Endothelial cell of umbilical vein (primary cell): ENCODE measurements at regions not wholly inside any gene's neighbourhood (a gene's known extent, or its start where the extent isn't known, plus 50 kb on each side); places are given as distances from the start of the nearest gene placed in this dataset.

Experiments
- BruUV-seq: library from RNA; stranded (reverse); fragments of 400-500 nt; replicated peaks from 2 replicates; lab custom pipeline; 2021; lab: Mats Ljungman, UMichigan
- CTCF ChIA-PET: fragments of 300-600, 350-600 bp; sonication (Branson Sonifier 250); formaldehyde crosslinking; loops from one replicate; lab custom pipeline; 2021; ENCODE audit warnings: antibody characterized with exemption, inconsistent platforms; lab: Charles Lee
- POLR2A ChIA-PET: fragments of 300-600, 350-600 bp; sonication (Branson Sonifier 250); formaldehyde crosslinking; loops from one replicate; lab custom pipeline; 2021; ENCODE audit warnings: antibody characterized with exemption, inconsistent platforms; lab: Charles Lee
- DNase-seq: peaks from one replicate; pipeline ENCODE4 v3.0.0-alpha.2; 2011; ENCODE audit warnings: low read depth, low spot score
- FAIRE-seq: peaks from 2 replicates; lab custom pipeline; 2011; peaks lifted over from hg19 to GRCh38; lab: Jason Lieb, UNC
- H2AFZ ChIP-seq: 2 replicates; pipeline ENCODE4 v1.6.0; 2012; ENCODE audit warnings: low read depth, low read length, control low read depth, inconsistent platforms
- H3K27ac ChIP-seq: 2 replicates; pipeline ENCODE4 v1.5.1; 2011; ENCODE audit warnings: low read depth, mild to moderate bottlenecking, control low read depth, low read length, moderate library complexity; ENCODE audit not compliant: insufficient read depth
- H3K27me3 ChIP-seq, 2 experiments: 2 replicates each; pipeline versions ENCODE4 v1.6.0 to v1.6.1; 2011; ENCODE audit warnings: low read length in 2 of 2, mixed read lengths in 1 of 2; ENCODE audit not compliant: control insufficient read depth in 2 of 2, insufficient read depth in 2 of 2
- H3K36me3 ChIP-seq, 2 experiments: 2 replicates in 1 of 2; 3 replicates in 1 of 2; pipeline ENCODE4 v1.5.1; 2011; ENCODE audit warnings: low read length in 2 of 2, mild to moderate bottlenecking in 1 of 2, moderate library complexity in 1 of 2; ENCODE audit not compliant: control insufficient read depth in 2 of 2, insufficient read depth in 2 of 2; ENCODE audit errors: extremely low read depth in 1 of 2
- H3K4me1 ChIP-seq: 3 replicates; pipeline ENCODE4 v1.5.1; 2011; ENCODE audit warnings: mild to moderate bottlenecking, low read length; ENCODE audit not compliant: control insufficient read depth, insufficient read depth; ENCODE audit errors: extremely low read depth
- H3K4me2 ChIP-seq: 2 replicates; pipeline ENCODE4 v1.6.1; 2011; ENCODE audit warnings: low read length, control low read depth, mixed read lengths; ENCODE audit not compliant: insufficient read depth
- H3K4me3 ChIP-seq, 3 experiments: fragments of 200-600 bp in 1 of 3; sonication (generic), shearing (Covaris generic) in 1 of 3; replicated peaks in 1 of 3; 2 replicates each; pipeline ENCODE4 v1.5.1; 2011 to 2016; ENCODE audit warnings: control low read depth in 3 of 3, low read length in 3 of 3, mild to moderate bottlenecking in 2 of 3, inconsistent platforms in 1 of 3, low read depth in 1 of 3, moderate library complexity in 1 of 3; ENCODE audit not compliant: insufficient read depth in 1 of 3
- H3K79me2 ChIP-seq: 2 replicates; pipeline ENCODE4 v1.6.0; 2012; ENCODE audit warnings: low read length, inconsistent platforms; ENCODE audit not compliant: control insufficient read depth, insufficient read depth
- H3K9ac ChIP-seq: replicated peaks from 2 replicates; pipeline ENCODE3; 2011; ENCODE audit warnings: low read length, control low read depth; ENCODE audit not compliant: insufficient read depth; ENCODE audit errors: extremely low read depth
- H3K9me1 ChIP-seq: replicated peaks from 3 replicates; pipeline ENCODE4 v1.6.0; 2011; ENCODE audit warnings: mild to moderate bottlenecking, low read length; ENCODE audit not compliant: control insufficient read depth, insufficient read depth; ENCODE audit errors: extremely low read depth
- H3K9me3 ChIP-seq: replicated peaks from 2 replicates; pipeline ENCODE4 v1.5.1; 2012; ENCODE audit warnings: low read length, inconsistent platforms; ENCODE audit not compliant: control insufficient read depth, insufficient read depth
- H4K20me1 ChIP-seq: replicated peaks from 2 replicates; pipeline ENCODE3; 2011; ENCODE audit warnings: mild to moderate bottlenecking, low read length; ENCODE audit not compliant: control insufficient read depth, insufficient read depth; ENCODE audit errors: extremely low read depth
- CTCF ChIP-seq, 2 donors: IDR thresholded peaks; 1 replicate in 1 of 2; 2 replicates in 1 of 2; pipeline ENCODE4 v1.5.1; 2011; ENCODE audit warnings: low read length in 2 of 2, mild to moderate bottlenecking in 2 of 2, moderate library complexity in 2 of 2, control low read depth in 1 of 2, inconsistent platforms in 1 of 2, low read depth in 1 of 2; ENCODE audit not compliant: insufficient read depth in 1 of 2; ENCODE audit errors: extremely low read depth in 1 of 2
- EZH2 ChIP-seq: IDR thresholded peaks from 2 replicates; pipeline ENCODE4 v1.6.1; 2012; ENCODE audit warnings: borderline replicate concordance, low read depth, mild to moderate bottlenecking, moderate library complexity, low read length, inconsistent platforms; ENCODE audit not compliant: severe bottlenecking
- FOS ChIP-seq: IDR thresholded peaks from 2 replicates; pipeline ENCODE4 v1.6.1; 2011; ENCODE audit warnings: mild to moderate bottlenecking, low read length, moderate library complexity, borderline replicate concordance; ENCODE audit not compliant: insufficient read depth
- GATA2 ChIP-seq: IDR thresholded peaks from 2 replicates; pipeline ENCODE4 v1.7.0; 2011; ENCODE audit warnings: low read depth, mild to moderate bottlenecking, moderate library complexity, mixed read lengths, low read length; ENCODE audit not compliant: insufficient read length, insufficient read depth
- JUN ChIP-seq: IDR thresholded peaks from 2 replicates; pipeline ENCODE4 v1.6.1; 2011; ENCODE audit warnings: borderline replicate concordance, low read depth; ENCODE audit not compliant: insufficient read length, insufficient read depth
- MAX ChIP-seq: IDR thresholded peaks from 2 replicates; pipeline ENCODE4 v1.6.1; 2011; ENCODE audit not compliant: insufficient read depth, insufficient read length
- MYC ChIP-seq: IDR thresholded peaks from one replicate; pipeline ENCODE4 v1.6.1; 2011; ENCODE audit warnings: mild to moderate bottlenecking, low read depth, low read length
- POLR2A ChIP-seq: IDR thresholded peaks from 2 replicates; pipeline ENCODE4 v1.6.1; 2012; ENCODE audit warnings: low read depth, mild to moderate bottlenecking, control low read depth, low read length
- POLR2AphosphoS5 ChIP-seq: IDR thresholded peaks from 2 replicates; pipeline ENCODE4 v1.6.1; 2012; ENCODE audit warnings: low read depth, mild to moderate bottlenecking, control low read depth, low read length, moderate library complexity; ENCODE audit not compliant: insufficient read depth
- dilution Hi-C: fragments of 300-500 bp; cut with MboI; formaldehyde crosslinking; loops from one replicate; pipeline ENCODE4 v1.15.0; 2019; ENCODE audit warnings: low sequenced_read_pairs; ENCODE audit not compliant: extremely low pct_ligation_motif_present
- intact Hi-C: fragments of 100-400 bp; cut with micrococcal nuclease; formaldehyde crosslinking; loops from one replicate; pipeline ENCODE4 v1.10.0; 2022

- Histone ChIP-seq H3K27ac (no peak overlapping the region), H3K36me3 (no peaks in the 10 kb centered on the region), H3K27me3 (no peaks in the 10 kb centered on the region), H3K79me2 (no peaks in the 10 kb centered on the region), H3K9ac (no peak overlapping the region), H3K4me1 (no peaks in the 10 kb centered on the region), H3K9me1 (no peaks in the 10 kb centered on the region), H4K20me1 (no peaks in the 10 kb centered on the region), H3K4me2 (no peak overlapping the region), H2AFZ (no peak overlapping the region), H3K4me3 (no peak overlapping the region), H3K9me3 (peaks cover 6% of the 10 kb centered on the region)
- FAIRE-seq = no peak
- intact Hi-C loops (no loop called here), dilution Hi-C loops (no loop called here)
- BruUV-seq = no TSS peak
- TF ChIP-seq POLR2AphosphoS5 = no peak
- no peak for TF ChIP-seq JUN
- TF ChIP-seq GATA2 = no peak
- no peak for TF ChIP-seq MAX
- no peak for TF ChIP-seq FOS
- TF ChIP-seq CTCF (IDR thresholded peaks at IDR 0.05; ENCODE audit: extremely low read depth in 1 of 2, insufficient read depth in 1 of 2, low read depth in 1 of 2, low read length in 2 of 2) = no peak
- TF ChIP-seq MYC = no peak
- TF ChIP-seq POLR2A = no peak
- TF ChIP-seq EZH2 = no peak
- no peak for DNase-seq
- ChIA-PET POLR2A (no interaction called here), CTCF (no interaction called here)
These were observed 90.4 kb upstream of the PEG3 start for GRCh38 chr19:56930647-56931535.
